GM19397 (cell line): ENCODE measurements at regions not wholly inside any gene's neighbourhood (a gene's known extent, or its start where the extent isn't known, plus 50 kb on each side); places are given as distances from the start of the nearest gene placed in this dataset.
A peak's percentile ranks its signal among the peaks of the same experiment; 100 is the strongest.
"Not testable (repeated sequence)": the region's sequence is repeated elsewhere in the genome, so short reads cannot be mapped to it uniquely, and the experiment has no call there.

Source experiments
- ATAC-seq: cut with Tn5 transposase; IDR thresholded peaks from one replicate; pipeline ENCODE4 v1.9.1; 2021; ENCODE audit warnings: mild to moderate bottlenecking, moderate library complexity; ENCODE audit not compliant: unreplicated experiment

DNA sequence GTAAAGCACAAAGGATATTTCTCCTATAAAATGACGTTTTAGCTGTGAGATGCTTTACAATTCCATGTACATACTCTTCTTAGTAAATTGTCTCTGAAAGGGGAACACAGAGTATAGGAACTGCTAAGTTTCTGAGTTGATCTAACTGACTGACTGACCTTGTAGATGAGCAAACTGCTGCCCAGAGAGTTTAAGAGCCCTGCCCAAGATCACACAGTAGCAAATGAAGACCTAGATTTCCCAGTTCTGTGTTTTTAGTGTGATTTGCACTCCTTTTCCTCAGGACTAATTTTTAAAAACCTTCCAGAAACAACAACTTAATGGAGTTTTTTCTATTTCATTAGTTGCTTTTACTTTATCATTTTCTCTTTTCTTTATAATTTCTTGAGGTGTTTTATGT lies 247.7 kb downstream of the PDCD6IP start:
- ATAC-seq = no peak

DNA sequence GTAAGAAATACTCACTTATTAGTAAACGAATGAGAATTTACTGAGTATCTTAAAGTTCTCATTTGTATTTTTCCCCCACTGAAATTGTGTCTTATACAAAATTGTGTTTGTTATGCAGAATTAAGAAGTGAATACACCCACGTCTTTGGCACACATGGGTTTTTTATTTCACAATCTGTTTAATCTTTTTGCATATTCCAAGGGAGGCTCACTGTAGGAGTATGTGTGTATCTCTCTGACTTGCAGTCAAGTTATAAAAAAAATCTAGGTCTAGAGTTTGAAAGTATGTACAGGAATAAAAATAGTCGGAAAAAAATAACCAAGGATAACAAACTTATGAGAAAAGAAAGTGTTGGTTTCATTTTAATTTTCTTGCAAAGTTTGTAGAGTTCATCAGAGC lies 255.2 kb downstream of the PDCD6IP start:
- ATAC-seq = no peak

- ATAC-seq = peak; percentile 25
Observed at GRCh38 chr3:34056181-34056910, 257.9 kb downstream of the PDCD6IP start.

DNA sequence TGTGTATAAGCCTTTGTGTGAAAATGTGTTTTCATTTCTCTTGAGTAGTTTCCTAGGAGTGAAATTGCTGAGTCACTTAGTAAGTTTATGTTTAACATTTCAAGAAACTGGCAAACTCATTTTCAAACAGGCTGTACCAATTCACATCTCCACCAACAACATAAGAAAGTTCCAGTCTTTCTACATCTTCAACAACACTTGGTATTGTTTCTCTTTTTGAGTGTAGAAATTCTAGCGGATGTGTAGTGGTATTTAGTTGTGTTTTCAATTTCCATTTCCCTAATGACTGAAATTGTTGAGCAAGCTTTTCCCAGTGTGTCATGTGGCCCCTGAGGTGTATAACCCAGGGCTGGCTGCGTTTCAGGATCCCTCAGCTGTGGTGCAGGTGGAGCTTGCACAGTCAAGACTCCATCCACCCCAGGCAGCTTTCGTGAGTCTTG lies 258.5 kb downstream of the PDCD6IP start:
- peak; percentile 95 for ATAC-seq

DNA sequence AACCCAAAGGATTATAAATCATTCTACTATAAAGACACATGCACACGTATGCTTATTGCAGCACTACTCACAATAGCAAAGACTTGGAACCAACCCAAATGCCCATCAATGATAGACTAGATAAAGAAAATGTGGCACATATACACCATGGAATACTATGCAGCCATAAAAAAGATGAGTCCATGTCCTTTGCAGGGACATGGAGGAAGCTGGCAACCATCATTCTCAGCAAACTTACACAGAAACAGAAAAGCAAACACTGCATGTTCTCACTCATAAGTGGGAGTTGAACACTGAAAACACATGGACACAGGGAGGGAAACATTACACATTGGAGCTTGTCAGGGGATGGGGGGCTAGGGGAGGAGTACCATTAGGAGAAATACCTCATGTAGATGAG lies 262.6 kb downstream of the PDCD6IP start:
- ATAC-seq = not testable (repeated sequence)

GRCh38 chr3:34065901-34066300 lies 267.5 kb downstream of the PDCD6IP start:
- ATAC-seq = no peak

DNA sequence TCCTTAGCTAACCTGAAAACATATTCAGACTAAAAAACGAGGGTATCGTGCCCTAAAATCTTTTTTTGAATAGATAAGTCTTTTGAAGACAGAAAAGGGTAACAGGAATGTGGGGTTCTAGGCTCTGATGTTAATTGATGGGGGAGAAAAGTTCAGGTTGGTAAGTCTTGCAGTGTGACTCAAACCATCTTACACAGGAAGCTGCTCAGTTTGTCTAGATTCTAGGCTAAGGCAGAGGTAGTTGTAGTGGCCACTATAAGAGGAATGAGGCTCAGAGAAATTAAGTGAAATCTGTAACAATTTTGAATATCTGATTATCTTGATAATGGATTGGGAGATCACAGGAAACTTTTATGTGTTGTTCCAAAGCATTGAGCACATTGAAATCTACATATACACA lies 267.9 kb downstream of the PDCD6IP start:
- no peak for ATAC-seq

- ATAC-seq = no peak
Observed at GRCh38 chr3:34066999-34067398, 268.6 kb downstream of the PDCD6IP start.

GRCh38 chr3:34067536-34068051 lies 269.2 kb downstream of the PDCD6IP start:
- ATAC-seq = no peak

- ATAC-seq = no peak
Observed at GRCh38 chr3:34068505-34068904, 270.1 kb downstream of the PDCD6IP start.

DNA sequence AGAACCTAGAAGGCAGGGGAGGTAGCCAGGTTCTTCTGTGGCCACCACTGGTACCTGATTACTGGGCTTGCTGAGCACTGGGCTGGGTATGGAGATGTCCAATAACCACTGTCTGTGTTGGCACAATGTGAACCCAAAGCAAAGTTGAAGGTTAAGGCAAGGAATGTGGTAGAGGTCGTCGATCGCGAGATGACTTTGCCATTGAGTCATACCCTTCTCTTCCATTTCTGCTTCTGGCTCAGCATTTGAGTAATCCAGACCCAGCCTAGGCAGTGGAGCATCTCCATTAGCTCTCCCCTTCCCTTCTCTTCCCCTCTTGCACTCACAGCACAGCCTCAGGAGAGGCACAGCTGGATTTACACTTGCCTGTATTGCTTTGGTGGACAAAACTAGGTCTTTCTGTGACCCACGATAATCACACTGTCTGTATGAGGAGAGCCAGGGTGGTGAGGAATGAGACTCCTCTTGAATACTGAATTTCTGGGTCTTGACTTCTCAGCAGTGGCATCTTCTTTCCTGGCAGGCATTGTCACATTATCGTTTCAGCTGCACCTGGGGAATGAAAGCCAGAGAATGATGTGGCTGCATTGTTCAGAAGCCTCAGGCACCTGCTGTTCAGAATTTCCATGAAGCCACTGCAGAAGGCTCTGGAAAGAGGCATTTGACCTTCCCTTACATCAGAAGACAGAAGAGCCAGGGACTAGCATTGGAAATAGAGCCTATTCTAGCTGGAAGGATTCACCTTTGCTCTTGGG lies 272.6 kb downstream of the PDCD6IP start:
- ATAC-seq = no peak

DNA sequence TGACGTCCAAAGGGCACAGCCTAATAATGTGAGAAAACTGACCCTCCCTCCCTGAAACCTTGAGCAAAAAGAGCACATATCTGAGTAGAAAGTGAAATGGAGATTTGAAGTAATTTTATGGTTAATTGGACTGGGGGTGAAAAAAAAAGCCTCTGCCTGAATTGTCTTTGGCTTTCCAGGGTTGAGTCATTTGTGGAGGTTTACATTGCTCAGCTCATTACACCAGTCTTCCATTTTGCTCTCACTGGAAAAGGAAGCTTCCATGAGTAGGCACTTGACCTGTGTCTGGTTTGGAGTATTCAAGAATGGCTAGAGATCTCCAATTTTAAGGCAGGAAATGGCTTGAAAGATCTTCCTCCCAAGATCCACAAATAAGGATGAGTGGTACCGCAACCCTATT lies 273.9 kb downstream of the PDCD6IP start:
- no peak for ATAC-seq

GRCh38 chr3:34073111-34073510 lies 274.7 kb downstream of the PDCD6IP start:
- no peak for ATAC-seq

DNA sequence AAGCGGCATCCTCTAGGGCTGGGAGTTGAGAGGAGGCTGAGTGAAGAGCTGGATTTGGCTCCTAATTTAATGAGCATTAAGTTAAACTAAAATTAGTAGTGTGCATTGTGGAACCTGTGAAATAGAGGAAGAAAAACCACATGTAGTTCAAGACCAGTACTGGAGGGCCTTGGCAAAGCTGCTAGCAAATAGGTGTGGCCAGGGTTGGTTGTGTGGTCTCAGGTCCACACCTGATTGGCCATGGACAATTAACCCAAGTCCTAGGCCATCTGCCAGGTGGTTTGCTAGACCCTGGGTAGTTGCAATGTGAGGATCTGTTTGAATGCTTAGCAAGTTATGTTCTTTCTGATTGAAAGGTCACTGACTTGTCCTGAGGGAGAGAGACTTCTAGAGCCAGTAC lies 275.5 kb downstream of the PDCD6IP start:
- ATAC-seq = no peak

GRCh38 chr3:34075975-34076374 lies 277.5 kb downstream of the PDCD6IP start:
- ATAC-seq = no peak

DNA sequence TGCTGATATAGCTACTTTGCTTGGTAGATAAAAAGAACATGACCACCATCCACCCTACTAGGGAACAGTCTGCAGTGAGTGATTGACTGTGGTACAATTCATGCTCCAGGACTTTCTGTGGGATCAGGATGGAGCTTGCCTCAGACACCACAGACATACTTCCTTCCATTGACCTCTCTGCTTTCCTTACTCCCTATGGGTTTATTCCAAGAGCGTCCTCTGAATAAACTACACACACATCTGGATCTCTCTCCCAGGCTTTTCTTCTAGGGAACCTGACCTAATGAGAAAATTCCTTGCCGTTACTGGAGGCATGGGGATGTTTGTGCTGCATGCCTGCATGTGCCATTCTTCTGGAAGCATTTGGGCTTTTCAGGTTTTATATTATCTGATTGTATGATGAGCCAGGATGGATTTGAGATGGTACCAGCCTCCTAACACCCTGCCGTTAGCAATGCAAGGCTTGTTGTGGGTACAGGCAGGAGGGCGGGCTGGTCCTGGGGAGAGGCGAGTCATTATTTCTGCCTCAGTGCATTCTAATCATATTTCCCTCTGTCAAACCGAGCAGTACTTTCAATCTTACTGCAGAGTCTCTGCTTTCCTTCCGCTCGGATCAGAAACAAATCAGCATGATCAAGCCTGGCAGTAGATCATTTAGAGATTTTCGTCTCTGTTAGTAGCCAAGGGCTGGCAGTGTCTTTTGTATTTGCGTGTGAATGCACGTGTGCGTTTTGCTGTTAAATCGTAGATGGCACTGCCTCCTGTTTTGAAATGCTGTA lies 279.2 kb downstream of the PDCD6IP start:
- ATAC-seq = peak; percentile 68

- ATAC-seq = no peak
Observed at GRCh38 chr3:34078418-34078817, 280.0 kb downstream of the PDCD6IP start.

DNA sequence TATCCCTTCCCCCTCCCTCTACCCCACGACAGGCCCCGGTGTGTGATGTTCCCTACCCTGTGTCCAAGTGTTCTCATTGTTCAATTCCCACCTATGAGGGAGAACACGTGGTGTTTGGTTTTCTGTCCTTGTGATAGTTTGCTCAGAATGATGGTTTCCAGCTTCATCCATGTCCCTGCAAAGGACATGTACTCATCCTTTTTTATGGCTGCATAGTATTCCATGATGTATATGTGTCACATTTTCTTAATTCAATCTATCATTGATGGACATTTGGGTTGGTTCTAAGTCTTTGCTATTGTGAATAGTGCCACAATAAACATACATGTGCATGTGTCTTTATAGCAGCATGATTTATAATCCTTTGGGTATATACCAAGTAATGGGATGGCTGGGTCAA lies 281.4 kb downstream of the PDCD6IP start:
- ATAC-seq = not testable (repeated sequence)

DNA sequence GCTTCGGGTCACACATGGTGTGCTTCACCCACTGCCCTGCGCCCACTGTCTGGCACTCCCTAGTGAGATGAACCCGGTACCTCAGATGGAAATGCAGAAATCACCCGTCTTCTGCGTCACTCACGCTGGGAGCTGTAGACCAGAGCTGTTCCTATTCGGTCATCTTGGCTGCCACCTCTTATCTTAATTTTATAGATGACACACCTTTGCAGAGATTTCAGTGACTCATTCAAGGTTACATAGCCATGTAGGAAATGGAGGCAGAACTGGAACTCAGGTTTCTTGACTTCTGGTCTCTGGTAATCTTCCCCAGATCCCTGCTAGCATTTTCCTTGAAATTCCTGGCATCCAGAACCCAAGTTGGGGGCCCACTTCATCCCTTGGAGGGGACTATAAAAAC lies 291.9 kb downstream of the PDCD6IP start:
- not testable (repeated sequence) for ATAC-seq

DNA sequence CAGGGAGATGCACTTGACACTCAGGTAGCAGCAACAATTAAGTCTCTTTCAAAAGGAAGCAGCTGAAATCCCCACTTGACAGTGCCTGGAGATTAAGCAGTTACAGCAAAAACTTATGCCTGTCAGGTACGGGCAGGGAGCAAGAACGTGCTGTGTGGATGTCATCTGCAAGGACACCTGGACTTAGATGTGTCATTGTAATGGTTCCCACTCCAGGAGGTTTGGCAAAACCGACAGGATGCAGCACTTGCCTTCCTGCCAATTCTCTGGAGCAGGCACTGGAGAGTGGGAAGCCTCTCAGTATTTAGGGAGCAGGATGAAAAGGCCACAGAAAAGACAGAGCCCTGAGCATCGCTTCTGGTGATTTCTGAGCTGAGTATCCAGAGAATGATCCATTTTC lies 292.4 kb downstream of the PDCD6IP start:
- no peak for ATAC-seq

DNA sequence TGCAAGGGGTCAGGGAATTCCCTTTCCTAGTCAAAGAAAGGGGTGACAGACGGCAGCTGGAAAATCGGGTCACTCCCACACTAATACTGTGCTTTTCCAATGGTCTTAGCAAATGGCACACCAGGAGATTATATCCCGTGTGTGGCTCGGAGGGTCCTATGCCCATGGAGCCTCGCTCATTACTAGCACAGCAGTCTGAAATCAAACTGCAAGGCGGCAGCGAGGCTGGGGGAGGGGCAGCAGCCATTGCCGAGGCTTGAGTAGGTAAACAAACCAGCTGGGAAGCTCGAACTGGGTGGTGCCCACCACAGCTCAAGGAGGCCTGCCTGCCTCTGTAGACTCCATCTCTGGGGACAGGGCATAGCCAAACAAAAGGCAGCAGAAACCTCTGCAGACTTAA lies 295.9 kb downstream of the PDCD6IP start:
- ATAC-seq = not testable (repeated sequence)
